Kidney (tissue), 13 donors: ENCODE measurements at regions not wholly inside any gene's neighbourhood (a gene's known extent, or its start where the extent isn't known, plus 50 kb on each side); places are given as distances from the start of the nearest gene placed in this dataset.

Experiments
- DNase-seq, 5 donors: peaks; one replicate each; pipeline ENCODE4 v3.0.0-alpha.2; 2013 to 2020
- FAIRE-seq: peaks from 2 replicates; lab custom pipeline; 2012; peaks lifted over from hg19 to GRCh38; lab: Jason Lieb, UNC
- H3K27ac ChIP-seq, 2 donors: one replicate each; pipeline ENCODE4 v1.7.0; 2013; ENCODE audit warnings: low read depth in 2 of 2, low read length in 2 of 2, inconsistent platforms in 1 of 2
- H3K27me3 ChIP-seq: one replicate; pipeline ENCODE4 v1.7.1; 2013; ENCODE audit warnings: low read length, inconsistent platforms; ENCODE audit not compliant: control insufficient read depth, insufficient read depth
- H3K36me3 ChIP-seq, 3 donors: one replicate each; pipeline versions ENCODE4 v1.7.0 to v1.7.1; 2013; ENCODE audit warnings: low read length in 3 of 3, control low read depth in 1 of 3, inconsistent platforms in 1 of 3; ENCODE audit not compliant: insufficient read depth in 3 of 3, control insufficient read depth in 2 of 3
- H3K4me1 ChIP-seq, 3 donors: one replicate each; pipeline versions ENCODE4 v1.7.0 to v1.7.1; 2013; ENCODE audit warnings: low read length in 3 of 3, inconsistent platforms in 1 of 3, low read depth in 1 of 3; ENCODE audit not compliant: control insufficient read depth in 2 of 3, insufficient read depth in 2 of 3
- H3K4me3 ChIP-seq, 3 donors: one replicate each; pipeline versions ENCODE4 v1.7.0 to v1.8.1; 2013; ENCODE audit warnings: low read length in 3 of 3, control low read depth in 1 of 3, inconsistent platforms in 1 of 3
- H3K9ac ChIP-seq, 3 donors: one replicate each; pipeline versions ENCODE4 v1.7.0 to v1.7.1; 2013; ENCODE audit warnings: low read length in 3 of 3, control low read depth in 1 of 3, inconsistent platforms in 1 of 3
- H3K9me3 ChIP-seq, 3 donors: one replicate each; pipeline versions ENCODE4 v1.7.0 to v1.7.1; 2013; ENCODE audit warnings: low read length in 3 of 3, control low read depth in 1 of 3, inconsistent platforms in 1 of 3; ENCODE audit not compliant: control insufficient read depth in 2 of 3, insufficient read depth in 1 of 3
- CTCF ChIP-seq: IDR thresholded peaks from 3 replicates; pipeline ENCODE4 v1.5.1; 2012; ENCODE audit warnings: mild to moderate bottlenecking, moderate library complexity, borderline replicate concordance; ENCODE audit not compliant: insufficient read depth; ENCODE audit errors: extremely low read depth
- intact Hi-C: fragments of 100-400 bp; cut with DNase I; formaldehyde crosslinking; loops from one replicate; pipeline ENCODE4 v1.11.1; 2022
- donor health status: control.
- donor health status: control.
- donor health status: control.
- donor health status: control.
- donor health status: control.
- donor health status: DM: yes; HTN: yes; CAD: no.
- donor health status: Normal renal cell carcinoma (clear cell type).

- no peaks in the 10 kb centered on the region for H3K4me1 ChIP-seq
- DNase-seq (no peak), FAIRE-seq (no peak)
- intact Hi-C loops = no loop called here
- H3K9me3 ChIP-seq = no peaks in the 10 kb centered on the region
- H3K27me3 ChIP-seq = no peaks in the 10 kb centered on the region
- H3K27ac ChIP-seq = no peak overlapping the region
- no peak for TF ChIP-seq CTCF
- H3K36me3 ChIP-seq = no peaks in the 10 kb centered on the region
- H3K9ac ChIP-seq = no peak overlapping the region
- no peak overlapping the region for H3K4me3 ChIP-seq
These were observed 378.6 kb upstream of the EPHA5 start for GRCh38 chr4:66048861-66049260.

GRCh38 chr4:66045913-66046312, 375.6 kb upstream of the EPHA5 start:
- Histone ChIP-seq H3K9ac (no peak overlapping the region), H3K27ac (no peak overlapping the region), H3K4me3 (no peak overlapping the region), H3K36me3 (no peaks in the 10 kb centered on the region), H3K9me3 (no peaks in the 10 kb centered on the region), H3K4me1 (no peaks in the 10 kb centered on the region), H3K27me3 (no peaks in the 10 kb centered on the region)
- intact Hi-C loops = no loop called here
- DNase-seq (no peak), FAIRE-seq (no peak)
- TF ChIP-seq CTCF = no peak

- Histone ChIP-seq H3K4me3 (no peak overlapping the region), H3K9me3 (peaks cover 0 to 2% (median 0%) of the 10 kb centered on the region in 3 donors), H3K4me1 (no peaks in the 10 kb centered on the region), H3K36me3 (no peaks in the 10 kb centered on the region), H3K27me3 (no peaks in the 10 kb centered on the region), H3K9ac (no peak overlapping the region), H3K27ac (no peak overlapping the region)
- intact Hi-C loops = no loop called here
- DNase-seq = no peak
- FAIRE-seq = no peak
- no peak for TF ChIP-seq CTCF
These were observed 365.4 kb upstream of the EPHA5 start for GRCh38 chr4:66035701-66036100.

GRCh38 chr4:66034671-66035070, 364.4 kb upstream of the EPHA5 start:
- no peak for TF ChIP-seq CTCF
- Histone ChIP-seq H3K4me3 (no peak overlapping the region), H3K27me3 (no peaks in the 10 kb centered on the region), H3K4me1 (no peaks in the 10 kb centered on the region), H3K36me3 (no peaks in the 10 kb centered on the region), H3K27ac (no peak overlapping the region), H3K9ac (no peak overlapping the region), H3K9me3 (peaks cover 0 to 2% (median 0%) of the 10 kb centered on the region in 3 donors)
- intact Hi-C loops = no loop called here
- FAIRE-seq (no peak), DNase-seq (no peak)
